ENCODE measurements at regions not wholly inside any gene's neighbourhood (a gene's known extent, or its start where the extent isn't known, plus 50 kb on each side); places are given as distances from the start of the nearest gene placed in this dataset.
A peak's percentile ranks its signal among the peaks of the same experiment; 100 is the strongest.
"Not testable (repeated sequence)": the region's sequence is repeated elsewhere in the genome, so short reads cannot be mapped to it uniquely, and the experiment has no call there.

DNA sequence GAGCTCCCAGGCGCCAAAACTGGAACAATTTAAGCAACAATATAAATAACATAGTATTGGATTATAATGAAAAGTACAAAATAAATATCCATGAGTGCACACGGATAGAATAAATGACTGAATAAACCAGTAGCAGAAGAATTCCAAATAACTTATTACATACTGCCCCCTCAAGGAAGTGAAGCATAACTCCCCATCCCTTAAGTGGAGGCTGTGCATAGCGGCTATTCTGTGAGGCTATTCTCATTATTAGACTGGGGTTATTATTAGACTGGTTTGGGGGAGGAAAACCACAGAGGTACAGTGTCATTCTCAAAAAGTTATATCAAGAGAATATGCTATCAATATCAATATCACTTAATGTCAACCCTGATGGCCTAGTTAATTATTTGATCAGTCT is 94.4 kb upstream of the SIRPA start:
- ATAC-seq (no peak), DNase-seq (no peak)
- no peaks in the 10 kb centered on the region for H3K36me3 Mint-ChIP-seq (ENCODE audit: insufficient read depth)
- H3K4me1 Mint-ChIP-seq (ENCODE audit: low read depth) = peaks cover 11% of the 10 kb centered on the region
- peaks cover 47% of the 10 kb centered on the region for H3K27me3 Mint-ChIP-seq (ENCODE audit: low read depth)
- H3K4me3 Mint-ChIP-seq = no peak overlapping the region
- H3K9me3 Mint-ChIP-seq = no peaks in the 10 kb centered on the region

DNA sequence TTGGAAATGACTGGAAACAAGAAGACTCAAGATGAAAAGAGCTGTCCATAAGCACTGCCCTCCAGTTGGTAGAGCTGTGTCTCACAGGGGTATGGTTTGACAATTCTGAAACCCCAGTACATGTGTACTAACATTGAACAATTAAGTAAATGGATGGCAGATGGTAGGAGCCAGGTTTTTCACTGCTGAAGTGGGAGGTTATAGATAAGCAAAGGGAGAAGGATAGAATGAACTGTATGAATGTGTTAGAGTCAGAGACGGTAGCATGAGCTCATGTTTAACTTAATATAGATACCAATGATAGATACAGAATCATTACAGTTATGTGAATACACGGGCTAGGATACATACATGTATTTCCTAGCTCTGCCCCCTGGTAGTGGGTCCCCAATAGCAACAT is 95.0 kb upstream of the SIRPA start:
- no peaks in the 10 kb centered on the region for H3K36me3 Mint-ChIP-seq (ENCODE audit: insufficient read depth)
- H3K9me3 Mint-ChIP-seq = no peaks in the 10 kb centered on the region
- ATAC-seq (no peak), DNase-seq (no peak)
- H3K27me3 Mint-ChIP-seq (ENCODE audit: low read depth) = peaks cover 44% of the 10 kb centered on the region
- peaks cover 11% of the 10 kb centered on the region for H3K4me1 Mint-ChIP-seq (ENCODE audit: low read depth)
- no peak overlapping the region for H3K4me3 Mint-ChIP-seq

DNA sequence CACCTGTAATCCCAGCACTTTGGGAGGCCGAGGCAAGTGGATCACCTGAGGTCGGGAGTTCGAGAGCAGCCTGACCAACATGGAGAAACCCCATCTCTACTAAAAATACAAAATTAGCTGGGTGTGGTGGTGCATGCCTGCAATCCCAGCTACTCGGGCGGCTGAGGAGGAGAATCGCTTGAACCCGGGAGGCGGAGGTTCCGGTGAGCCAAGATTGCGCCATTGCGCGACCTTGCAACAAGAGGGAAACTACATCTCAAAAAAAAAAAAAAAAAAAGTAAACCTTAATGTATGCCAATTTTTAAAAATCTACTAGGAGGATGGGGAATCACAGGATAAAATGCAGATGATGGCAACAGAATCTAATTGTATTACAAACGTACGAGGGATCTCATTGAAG is 95.5 kb upstream of the SIRPA start:
- not testable (repeated sequence) for H3K9me3 Mint-ChIP-seq; H3K4me3 Mint-ChIP-seq; H3K36me3 Mint-ChIP-seq (ENCODE audit: insufficient read depth); DNase-seq; ATAC-seq
- Mint-ChIP-seq H3K4me1 (ENCODE audit: low read depth) (peaks cover 11% of the 10 kb centered on the region), H3K27me3 (ENCODE audit: low read depth) (peaks cover 40% of the 10 kb centered on the region)

DNA sequence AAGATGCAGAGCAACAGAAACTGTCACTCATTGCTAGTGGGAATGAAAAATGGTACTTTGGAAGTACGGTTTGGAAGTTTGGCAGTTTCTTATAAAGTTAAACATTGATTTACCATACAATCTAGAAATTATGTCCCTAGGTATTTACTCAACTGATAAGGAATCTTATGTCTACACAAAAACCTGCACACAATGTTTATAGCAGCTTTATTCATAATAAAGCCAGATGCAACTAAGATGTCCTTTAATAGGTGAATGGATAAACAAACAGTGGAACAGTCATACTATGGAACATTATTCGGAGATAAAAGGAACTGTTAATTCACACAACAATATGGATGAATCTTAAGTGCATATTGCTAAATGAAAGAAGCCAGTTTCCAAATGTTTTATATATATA is 96.2 kb upstream of the SIRPA start:
- no peaks in the 10 kb centered on the region for H3K36me3 Mint-ChIP-seq (ENCODE audit: insufficient read depth)
- H3K27me3 Mint-ChIP-seq (ENCODE audit: low read depth) = peaks cover 34% of the 10 kb centered on the region
- peaks cover 10% of the 10 kb centered on the region for H3K4me1 Mint-ChIP-seq (ENCODE audit: low read depth)
- DNase-seq (no peak), ATAC-seq (no peak)
- no peak overlapping the region for H3K4me3 Mint-ChIP-seq
- H3K9me3 Mint-ChIP-seq = no peaks in the 10 kb centered on the region

DNA sequence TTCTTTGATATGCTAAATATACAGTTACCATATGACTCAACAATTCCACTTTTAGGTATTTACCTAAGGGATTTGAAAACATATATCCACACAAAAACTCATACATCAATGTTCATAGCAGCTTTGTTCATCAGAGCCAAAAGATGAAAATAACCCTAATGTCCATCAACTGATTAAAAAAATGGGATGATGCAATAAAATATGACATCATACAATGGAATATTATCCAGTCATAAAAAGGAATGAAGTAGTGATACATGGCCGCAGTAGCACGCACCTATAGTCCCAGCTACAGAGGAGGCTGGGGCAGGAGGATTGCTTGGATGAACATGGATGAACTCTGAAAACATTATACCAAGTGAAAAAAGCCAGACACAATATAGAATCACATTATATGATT is 101.4 kb upstream of the SIRPA start:
- no peak for DNase-seq
- no peaks in the 10 kb centered on the region for H3K9me3 Mint-ChIP-seq
- ATAC-seq = no peak
- no peaks in the 10 kb centered on the region for H3K36me3 Mint-ChIP-seq (ENCODE audit: insufficient read depth)
- H3K4me3 Mint-ChIP-seq = no peak overlapping the region
- H3K27me3 Mint-ChIP-seq (ENCODE audit: low read depth) = peaks cover 28% of the 10 kb centered on the region
- no peaks in the 10 kb centered on the region for H3K4me1 Mint-ChIP-seq (ENCODE audit: low read depth)

DNA sequence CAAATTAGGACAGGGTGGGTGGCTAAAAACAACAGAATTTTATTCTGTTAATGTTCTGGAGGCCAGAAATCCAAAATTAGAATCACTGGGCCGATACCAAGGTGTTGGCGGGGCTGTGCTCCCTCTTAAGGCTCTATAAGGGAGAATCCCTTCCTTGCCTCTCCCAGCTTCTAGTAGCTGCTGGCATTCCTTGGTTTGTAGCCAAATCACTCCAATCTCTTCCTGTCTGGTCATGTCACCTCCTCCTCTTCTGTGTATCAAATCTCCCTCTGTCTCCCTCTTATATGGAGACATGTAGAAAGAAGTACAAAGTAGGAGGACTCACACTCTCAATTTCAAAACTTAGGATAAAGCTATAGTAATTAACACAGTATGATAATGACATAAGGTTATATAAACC is 102.9 kb upstream of the SIRPA start:
- H3K27me3 Mint-ChIP-seq (ENCODE audit: low read depth) = peaks cover 35% of the 10 kb centered on the region
- H3K9me3 Mint-ChIP-seq = no peaks in the 10 kb centered on the region
- no peaks in the 10 kb centered on the region for H3K36me3 Mint-ChIP-seq (ENCODE audit: insufficient read depth)
- H3K4me1 Mint-ChIP-seq (ENCODE audit: low read depth) = no peaks in the 10 kb centered on the region
- no peak overlapping the region for H3K4me3 Mint-ChIP-seq
- no peak for ATAC-seq
- no peak for DNase-seq

DNA sequence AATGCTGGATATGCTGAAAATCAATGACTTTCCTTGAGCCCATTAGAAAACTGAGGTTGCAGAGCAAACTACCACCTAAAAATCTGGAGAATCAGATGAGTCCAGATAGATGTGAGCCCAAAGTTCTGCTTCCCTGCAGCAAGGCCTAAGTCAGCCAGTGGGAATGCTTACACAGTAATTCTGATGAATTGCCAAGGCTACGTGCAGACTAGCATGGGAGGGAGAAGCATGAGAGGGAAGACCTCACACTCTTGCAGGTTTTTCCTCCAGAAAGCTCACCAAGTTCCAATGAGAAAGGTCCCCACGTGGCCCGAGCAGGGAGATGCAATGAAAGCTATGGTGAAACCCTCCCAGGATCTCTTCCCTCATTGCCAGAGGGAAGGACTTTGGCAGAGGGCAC is 104.8 kb upstream of the SIRPA start:
- DNase-seq (no peak), ATAC-seq (no peak)
- Mint-ChIP-seq H3K4me3 (no peak overlapping the region), H3K27me3 (ENCODE audit: low read depth) (peaks cover 44% of the 10 kb centered on the region), H3K4me1 (ENCODE audit: low read depth) (no peaks in the 10 kb centered on the region), H3K36me3 (ENCODE audit: insufficient read depth) (no peaks in the 10 kb centered on the region), H3K9me3 (no peaks in the 10 kb centered on the region)

DNA sequence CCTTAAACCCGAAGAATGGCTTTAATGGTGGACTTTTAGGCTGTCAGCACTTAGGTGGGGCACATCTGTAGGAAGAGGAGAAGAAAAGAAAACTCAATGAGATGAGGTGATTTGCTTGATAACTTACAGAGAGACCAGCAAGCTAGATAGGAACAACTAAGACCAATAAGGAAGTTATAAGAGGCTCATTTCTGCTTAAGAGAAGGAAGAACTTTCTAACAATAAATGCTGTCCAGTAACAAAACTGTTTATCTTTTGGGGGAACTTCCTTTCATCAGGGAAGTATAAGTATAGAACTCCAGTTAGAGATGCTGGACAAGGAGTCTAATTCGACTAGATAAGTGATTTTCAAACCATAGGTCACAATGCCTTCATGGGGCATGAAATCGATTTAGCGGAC is 107.2 kb upstream of the SIRPA start:
- H3K9me3 Mint-ChIP-seq = no peaks in the 10 kb centered on the region
- H3K27me3 Mint-ChIP-seq (ENCODE audit: low read depth) = peaks cover 55% of the 10 kb centered on the region
- H3K4me3 Mint-ChIP-seq = no peak overlapping the region
- no peak for DNase-seq
- ATAC-seq = no peak
- H3K4me1 Mint-ChIP-seq (ENCODE audit: low read depth) = no peaks in the 10 kb centered on the region
- H3K36me3 Mint-ChIP-seq (ENCODE audit: insufficient read depth) = no peaks in the 10 kb centered on the region

DNA sequence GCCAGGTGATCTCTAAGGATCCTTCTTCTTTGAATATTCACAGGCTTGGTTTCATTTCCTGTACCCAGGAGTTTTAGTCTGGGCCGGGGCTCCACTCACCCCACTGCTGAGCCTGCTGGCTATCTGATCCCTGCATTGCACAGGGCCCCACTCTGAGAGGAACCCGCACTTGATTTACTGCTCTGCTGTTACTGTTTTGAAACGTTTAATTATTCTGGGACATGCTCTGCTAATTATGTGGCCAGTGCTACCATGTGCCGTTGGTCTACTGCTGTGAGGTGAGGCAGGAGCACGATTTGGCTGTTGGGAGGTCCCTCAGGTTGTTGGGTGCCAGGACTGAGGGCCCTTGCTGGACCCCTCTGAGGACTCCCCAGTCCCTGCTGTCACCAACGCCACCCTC is 108.7 kb upstream of the SIRPA start:
- DNase-seq = no peak
- Mint-ChIP-seq H3K4me1 (ENCODE audit: low read depth) (no peaks in the 10 kb centered on the region), H3K4me3 (no peak overlapping the region), H3K36me3 (ENCODE audit: insufficient read depth) (no peaks in the 10 kb centered on the region), H3K27me3 (ENCODE audit: low read depth) (peaks cover 55% of the 10 kb centered on the region), H3K9me3 (no peaks in the 10 kb centered on the region)
- no peak for ATAC-seq

DNA sequence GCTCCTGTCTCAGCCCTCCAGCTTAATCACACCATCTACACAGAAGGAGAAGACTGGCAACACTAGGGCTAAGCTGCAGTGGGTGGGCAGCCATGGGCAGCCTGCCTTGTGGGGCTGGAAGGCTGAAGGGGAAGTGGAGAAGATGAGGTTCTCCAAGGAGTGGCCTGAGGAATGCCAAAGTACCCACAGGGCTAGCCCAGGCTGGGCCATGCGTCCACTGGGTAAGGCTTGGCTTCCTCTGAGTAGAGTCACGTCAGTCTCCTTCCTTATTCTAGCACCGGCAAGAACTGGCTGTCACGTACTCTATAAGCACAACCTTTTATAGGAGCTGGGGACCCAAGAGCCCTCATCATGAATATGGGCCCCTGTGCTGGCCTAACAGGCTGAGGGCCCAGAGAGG is 110.6 kb upstream of the SIRPA start:
- no peak for DNase-seq
- Mint-ChIP-seq H3K36me3 (ENCODE audit: insufficient read depth) (no peaks in the 10 kb centered on the region), H3K4me3 (no peak overlapping the region), H3K27me3 (ENCODE audit: low read depth) (peaks cover 57% of the 10 kb centered on the region), H3K9me3 (no peaks in the 10 kb centered on the region), H3K4me1 (ENCODE audit: low read depth) (no peaks in the 10 kb centered on the region)
- no peak for ATAC-seq

DNA sequence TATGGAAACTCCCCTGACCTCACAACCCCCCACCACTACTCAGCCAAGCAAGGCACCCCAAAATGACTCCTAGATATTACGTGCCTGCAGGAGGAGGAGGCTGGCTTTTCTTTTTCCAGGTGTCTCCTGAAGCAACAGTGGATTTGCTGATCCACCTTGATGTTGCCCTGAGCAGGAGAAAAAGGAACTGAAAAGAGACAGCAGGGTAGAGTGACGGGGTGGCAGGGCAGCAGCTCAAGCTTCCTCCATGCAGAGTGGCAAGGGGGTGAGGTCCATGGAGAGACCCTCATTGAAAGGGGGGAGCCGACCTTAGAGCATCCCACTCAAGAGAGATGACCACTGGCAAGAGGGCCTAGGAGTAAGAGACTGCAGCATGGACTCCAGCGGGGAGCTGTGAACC is 112.0 kb upstream of the SIRPA start:
- H3K36me3 Mint-ChIP-seq (ENCODE audit: insufficient read depth) = no peaks in the 10 kb centered on the region
- no peak overlapping the region for H3K4me3 Mint-ChIP-seq
- no peaks in the 10 kb centered on the region for H3K4me1 Mint-ChIP-seq (ENCODE audit: low read depth)
- DNase-seq (no peak), ATAC-seq (no peak)
- H3K9me3 Mint-ChIP-seq = no peaks in the 10 kb centered on the region
- H3K27me3 Mint-ChIP-seq (ENCODE audit: low read depth) = peaks cover 53% of the 10 kb centered on the region

DNA sequence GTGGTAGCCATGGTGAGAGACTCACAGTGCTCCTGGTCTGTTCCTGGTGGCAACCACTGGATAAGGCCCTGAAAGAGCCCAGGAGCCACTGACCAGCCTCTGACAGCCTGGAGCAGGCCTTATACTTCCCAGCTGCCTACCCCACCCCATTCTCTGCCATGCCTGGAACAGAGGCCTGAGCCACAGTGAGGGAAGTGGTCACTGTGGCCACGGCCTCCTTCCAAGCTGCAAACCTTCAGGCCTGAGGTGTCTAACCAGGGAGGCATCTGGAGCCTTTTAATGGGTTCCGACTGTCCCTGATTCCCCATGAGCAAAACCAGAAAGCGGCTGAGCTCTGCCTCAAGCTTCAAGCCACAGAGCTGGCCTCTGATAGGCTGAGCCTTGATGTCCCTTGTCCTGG is 113.0 kb upstream of the SIRPA start:
- Mint-ChIP-seq H3K4me3 (no peak overlapping the region), H3K27me3 (ENCODE audit: low read depth) (peaks cover 49% of the 10 kb centered on the region), H3K36me3 (ENCODE audit: insufficient read depth) (no peaks in the 10 kb centered on the region), H3K4me1 (ENCODE audit: low read depth) (peaks cover 3% of the 10 kb centered on the region), H3K9me3 (no peaks in the 10 kb centered on the region)
- DNase-seq = no peak
- ATAC-seq = no peak

DNA sequence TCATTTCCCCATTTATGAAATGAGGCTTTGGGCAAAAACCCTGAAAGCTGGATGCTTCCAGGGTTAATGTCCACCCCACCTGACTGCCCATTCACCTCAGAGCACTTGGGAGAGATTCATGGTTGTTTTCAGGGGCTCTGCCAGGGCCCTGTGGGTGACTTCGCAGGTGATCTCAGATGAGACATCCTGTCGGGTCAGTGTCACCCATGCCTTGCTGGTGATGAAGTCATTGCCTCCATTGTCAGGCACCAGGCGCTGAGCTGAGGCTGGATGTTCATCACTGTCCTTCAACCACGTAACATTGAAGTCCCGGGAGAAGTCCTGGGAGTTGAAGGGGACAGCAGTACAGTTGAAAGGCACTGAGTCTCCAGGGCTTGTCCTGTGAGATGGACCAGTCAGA is 115.6 kb upstream of the SIRPA start:
- no peaks in the 10 kb centered on the region for H3K9me3 Mint-ChIP-seq
- H3K4me1 Mint-ChIP-seq (ENCODE audit: low read depth) = peaks cover 13% of the 10 kb centered on the region
- ATAC-seq (no peak), DNase-seq (no peak)
- no peak overlapping the region for H3K4me3 Mint-ChIP-seq
- peaks cover 32% of the 10 kb centered on the region for H3K27me3 Mint-ChIP-seq (ENCODE audit: low read depth)
- no peaks in the 10 kb centered on the region for H3K36me3 Mint-ChIP-seq (ENCODE audit: insufficient read depth)

DNA sequence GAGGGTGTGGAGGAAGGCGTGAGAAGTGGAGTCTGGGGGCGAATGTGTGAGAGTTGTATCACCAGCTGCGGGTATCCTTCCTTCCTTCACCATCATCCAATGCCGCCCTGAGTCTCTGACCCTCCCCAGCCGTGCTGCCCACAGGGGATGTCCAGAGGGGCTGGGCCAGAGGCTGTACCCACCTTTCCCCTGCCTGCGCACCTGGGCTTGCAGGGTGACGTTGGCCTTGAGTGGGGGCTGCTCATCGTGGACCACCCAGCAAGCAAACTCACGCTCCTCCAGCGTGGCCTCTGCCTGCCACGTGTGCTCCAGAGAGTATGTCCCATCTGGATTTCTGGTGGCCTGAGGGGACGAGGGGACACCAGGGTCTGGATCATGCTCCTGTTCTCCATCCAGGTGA is 116.9 kb upstream of the SIRPA start:
- Mint-ChIP-seq H3K4me3 (no peak overlapping the region), H3K27me3 (ENCODE audit: low read depth) (peaks cover 22% of the 10 kb centered on the region), H3K36me3 (ENCODE audit: insufficient read depth) (no peaks in the 10 kb centered on the region), H3K4me1 (ENCODE audit: low read depth) (peaks cover 13% of the 10 kb centered on the region), H3K9me3 (no peaks in the 10 kb centered on the region)
- ATAC-seq (no peak), DNase-seq (no peak)

DNA sequence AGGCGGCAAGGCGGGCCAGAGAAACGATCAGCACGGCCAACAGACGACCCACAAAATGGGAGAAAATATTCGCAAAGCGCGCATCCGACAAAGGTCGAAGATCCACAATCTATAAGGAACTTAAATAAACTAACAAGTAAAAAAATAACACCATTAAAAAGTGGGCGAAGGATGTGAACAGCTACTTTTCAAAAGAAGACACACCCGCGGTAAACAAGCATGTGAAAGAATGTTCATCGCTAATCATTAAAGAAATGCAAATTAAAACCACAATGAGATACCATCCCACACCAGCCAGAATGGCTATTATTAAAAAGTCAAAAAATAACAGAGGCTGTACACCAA is 117.8 kb upstream of the SIRPA start:
- no peak for ATAC-seq
- no peak for DNase-seq
- H3K4me3 Mint-ChIP-seq = peak overlapping the region; percentile 81
- no peaks in the 10 kb centered on the region for H3K9me3 Mint-ChIP-seq
- H3K4me1 Mint-ChIP-seq (ENCODE audit: low read depth) = peaks cover 13% of the 10 kb centered on the region
- H3K27me3 Mint-ChIP-seq (ENCODE audit: low read depth) = peaks cover 17% of the 10 kb centered on the region
- no peaks in the 10 kb centered on the region for H3K36me3 Mint-ChIP-seq (ENCODE audit: insufficient read depth)

DNA sequence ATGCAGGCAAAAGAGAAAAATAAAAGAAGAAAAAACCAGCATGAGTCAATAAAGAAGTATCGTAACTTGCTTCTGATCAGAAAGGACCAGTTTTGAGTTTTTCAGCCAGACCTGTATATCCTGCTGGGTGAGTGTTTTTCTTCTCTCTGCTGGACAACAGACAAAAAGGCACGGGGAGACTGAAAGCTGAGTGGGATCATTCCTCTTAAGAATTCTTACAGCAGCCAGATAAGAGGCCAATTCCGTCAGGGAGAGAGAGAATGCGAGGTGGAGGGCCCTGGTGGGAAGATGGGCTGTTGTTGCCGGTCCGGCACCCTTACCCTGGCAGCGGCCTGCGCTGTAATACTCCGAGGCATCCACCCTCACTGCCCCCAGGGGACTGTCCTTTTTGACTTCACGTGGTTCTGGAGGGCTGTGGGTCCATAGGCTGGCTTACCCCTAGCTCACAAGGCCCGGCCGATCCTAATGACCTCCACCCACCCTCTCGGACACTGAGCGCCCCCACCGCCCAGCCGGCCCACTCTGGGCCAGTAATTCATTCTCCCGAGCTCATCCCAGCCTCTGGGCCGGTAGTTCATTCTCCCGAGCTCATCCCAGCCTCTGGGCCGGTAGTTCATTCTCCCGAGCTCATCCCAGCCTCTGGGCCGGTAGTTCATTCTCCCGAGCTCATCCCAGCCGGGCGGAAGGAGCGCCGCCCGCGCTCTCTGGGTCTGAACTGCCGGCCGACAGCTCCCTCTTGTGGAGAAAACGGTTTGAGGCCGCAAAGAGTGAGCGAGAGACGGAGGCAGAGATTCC is 118.3 kb upstream of the SIRPA start:
- Mint-ChIP-seq H3K36me3 (ENCODE audit: insufficient read depth) (no peaks in the 10 kb centered on the region), H3K27me3 (ENCODE audit: low read depth) (peaks cover 12% of the 10 kb centered on the region)
- peak; percentile 83 for DNase-seq

More for the DNA sequence above, 118.3 kb upstream of the SIRPA start:
- Mint-ChIP-seq H3K9me3 (no peaks in the 10 kb centered on the region), H3K4me1 (ENCODE audit: low read depth) (peaks cover 13% of the 10 kb centered on the region), H3K4me3 (peak overlapping the region; percentile 81)
- ATAC-seq = peak; percentile 93 to 95

All from activated T-cell treated with anti-CD3 and anti-CD28 coated beads, Interleukin-2, amount 50 U/mL, for 4 hours (primary cell).